Esophagus squamous epithelium (tissue), 4 donors: ENCODE measurements at regions not wholly inside any gene's neighbourhood (a gene's known extent, or its start where the extent isn't known, plus 50 kb on each side); places are given as distances from the start of the nearest gene placed in this dataset.

Experiments used
- CTCF ChIP-seq, 6 experiments: fragments of 450-650 bp in 4 of 6; fragments of 200-600 bp in 2 of 6; sonication (generic) in 2 of 6; IDR thresholded peaks; one replicate each; pipeline ENCODE4 v1.5.1; 2016 to 2019; ENCODE audit warnings: antibody characterized with exemption in 6 of 6, mild to moderate bottlenecking in 4 of 6, moderate library complexity in 4 of 6
- POLR2A ChIP-seq, 4 donors: fragments of 450-650 bp; IDR thresholded peaks; one replicate each; pipeline ENCODE4 v1.6.1; 2017; ENCODE audit warnings: antibody characterized with exemption in 4 of 4, mild to moderate bottlenecking in 4 of 4, moderate library complexity in 3 of 4

GRCh38 chr10:113261611-113262091, 291.2 kb upstream of the HABP2 start:
- TF ChIP-seq CTCF (IDR thresholded peaks at IDR 0.05) (no peak), POLR2A (IDR thresholded peaks at IDR 0.05) (no peak)
